BLaER1 (cell line): ENCODE measurements at regions not wholly inside any gene's neighbourhood (a gene's known extent, or its start where the extent isn't known, plus 50 kb on each side); places are given as distances from the start of the nearest gene placed in this dataset.
A peak's percentile ranks its signal among the peaks of the same experiment; 100 is the strongest.

Experiments used
- H3K27ac ChIP-seq: shearing (Covaris generic); formaldehyde crosslinking; 2 replicates; pipeline ENCODE4 v1.8.1; 2022
- H3K27me3 ChIP-seq: shearing (Covaris generic); formaldehyde crosslinking; 2 replicates; pipeline ENCODE4 v1.8.1; 2022
- H3K36me3 ChIP-seq: shearing (Covaris generic); formaldehyde crosslinking; 2 replicates; pipeline ENCODE4 v1.8.1; 2022
- H3K4me1 ChIP-seq: shearing (Covaris generic); formaldehyde crosslinking; 2 replicates; pipeline ENCODE4 v1.8.1; 2022
- H3K4me2 ChIP-seq: shearing (Covaris generic); formaldehyde crosslinking; 2 replicates; pipeline ENCODE4 v1.8.1; 2022
- H3K4me3 ChIP-seq: shearing (Covaris generic); formaldehyde crosslinking; 2 replicates; pipeline ENCODE4 v1.8.1; 2022
- H3K9ac ChIP-seq: shearing (Covaris generic); formaldehyde crosslinking; 2 replicates; pipeline ENCODE4 v1.8.1; 2022
- H3K9me3 ChIP-seq: shearing (Covaris generic); formaldehyde crosslinking; 2 replicates; pipeline ENCODE4 v1.8.1; 2022
- H4K20me1 ChIP-seq: shearing (Covaris generic); formaldehyde crosslinking; 2 replicates; pipeline ENCODE4 v1.8.1; 2022
- Cebpa-rat ChIP-seq: shearing (Covaris generic); IDR thresholded peaks from 2 replicates; pipeline ENCODE4 v1.8.1; 2022

- no peak for TF ChIP-seq Cebpa-rat
- Histone ChIP-seq H3K36me3 (no peaks in the 10 kb centered on the region), H3K4me3 (no peak overlapping the region), H3K4me1 (peaks cover 12% of the 10 kb centered on the region), H3K27me3 (peaks cover 87% of the 10 kb centered on the region), H3K9ac (no peak overlapping the region), H3K27ac (peak overlapping the region; percentile 19; the same call in 1 of the 2 replicates), H3K9me3 (peaks cover 4% of the 10 kb centered on the region; the same call in 1 of the 2 replicates), H3K4me2 (peak overlapping the region; percentile 32), H4K20me1 (no peaks in the 10 kb centered on the region)
Observed at GRCh38 chrX:42943051-42943974, 165.3 kb upstream of the PPP1R2C start.

- peaks cover 12% of the 10 kb centered on the region for H3K4me1 ChIP-seq
- H3K4me2 ChIP-seq = no peak overlapping the region
- H3K9me3 ChIP-seq = no peaks in the 10 kb centered on the region
- H4K20me1 ChIP-seq = no peaks in the 10 kb centered on the region
- no peak overlapping the region for H3K4me3 ChIP-seq
- no peak overlapping the region for H3K9ac ChIP-seq
- H3K27ac ChIP-seq = no peak overlapping the region
- TF ChIP-seq Cebpa-rat = no peak
- peaks cover 94% of the 10 kb centered on the region for H3K27me3 ChIP-seq
- H3K36me3 ChIP-seq = no peaks in the 10 kb centered on the region
Observed at GRCh38 chrX:42944381-42944998, 166.5 kb upstream of the PPP1R2C start.

- Histone ChIP-seq H4K20me1 (no peaks in the 10 kb centered on the region), H3K27me3 (peaks cover 91% of the 10 kb centered on the region), H3K36me3 (no peaks in the 10 kb centered on the region), H3K4me2 (no peak overlapping the region), H3K9me3 (no peaks in the 10 kb centered on the region), H3K4me1 (peaks cover 12% of the 10 kb centered on the region), H3K4me3 (no peak overlapping the region), H3K9ac (no peak overlapping the region), H3K27ac (no peak overlapping the region)
- no peak for TF ChIP-seq Cebpa-rat
Observed at GRCh38 chrX:42946544-42947194, 168.7 kb upstream of the PPP1R2C start.

- TF ChIP-seq Cebpa-rat = no peak
- Histone ChIP-seq H3K9me3 (no peaks in the 10 kb centered on the region), H3K27me3 (peaks cover 90% of the 10 kb centered on the region)
Observed at GRCh38 chrX:42948723-42949657, 171.0 kb upstream of the PPP1R2C start.

GRCh38 chrX:42951747-42952146 lies 173.8 kb upstream of the PPP1R2C start:
- Histone ChIP-seq H3K27ac (no peak overlapping the region), H3K27me3 (peaks cover 87% of the 10 kb centered on the region), H3K4me3 (no peak overlapping the region), H3K4me1 (no peaks in the 10 kb centered on the region), H3K9me3 (no peaks in the 10 kb centered on the region), H3K4me2 (no peak overlapping the region), H3K36me3 (no peaks in the 10 kb centered on the region), H4K20me1 (no peaks in the 10 kb centered on the region), H3K9ac (no peak overlapping the region)
- no peak for TF ChIP-seq Cebpa-rat

More at GRCh38 chrX:42948723-42949657, 171.0 kb upstream of the PPP1R2C start:
- Histone ChIP-seq H4K20me1 (no peaks in the 10 kb centered on the region), H3K9ac (no peak overlapping the region), H3K4me3 (no peak overlapping the region), H3K4me1 (no peaks in the 10 kb centered on the region), H3K4me2 (no peak overlapping the region), H3K36me3 (no peaks in the 10 kb centered on the region), H3K27ac (no peak overlapping the region)

GRCh38 chrX:42952621-42953020 lies 174.7 kb upstream of the PPP1R2C start:
- Histone ChIP-seq H3K9ac (no peak overlapping the region), H3K4me2 (no peak overlapping the region), H3K27ac (no peak overlapping the region), H4K20me1 (no peaks in the 10 kb centered on the region), H3K36me3 (no peaks in the 10 kb centered on the region), H3K27me3 (peaks cover 85% of the 10 kb centered on the region), H3K4me1 (no peaks in the 10 kb centered on the region), H3K4me3 (no peak overlapping the region), H3K9me3 (no peaks in the 10 kb centered on the region)
- TF ChIP-seq Cebpa-rat = no peak

GRCh38 chrX:42954880-42955279 lies 176.9 kb upstream of the PPP1R2C start:
- no peak overlapping the region for H3K27ac ChIP-seq
- peaks cover 76% of the 10 kb centered on the region for H3K27me3 ChIP-seq
- peaks cover 5% of the 10 kb centered on the region; the same call in 1 of the 2 replicates for H3K9me3 ChIP-seq
- H3K4me1 ChIP-seq = no peaks in the 10 kb centered on the region
- no peaks in the 10 kb centered on the region for H3K36me3 ChIP-seq
- no peak for TF ChIP-seq Cebpa-rat
- H3K4me2 ChIP-seq = no peak overlapping the region
- H3K4me3 ChIP-seq = no peak overlapping the region
- no peak overlapping the region for H3K9ac ChIP-seq
- H4K20me1 ChIP-seq = no peaks in the 10 kb centered on the region

GRCh38 chrX:42955349-42955748 lies 177.4 kb upstream of the PPP1R2C start:
- no peak overlapping the region for H3K9ac ChIP-seq
- H3K4me2 ChIP-seq = no peak overlapping the region
- H3K9me3 ChIP-seq = peaks cover 9% of the 10 kb centered on the region; the same call in 1 of the 2 replicates
- H4K20me1 ChIP-seq = no peaks in the 10 kb centered on the region
- H3K4me1 ChIP-seq = no peaks in the 10 kb centered on the region
- no peak for TF ChIP-seq Cebpa-rat
- H3K27ac ChIP-seq = no peak overlapping the region
- peaks cover 76% of the 10 kb centered on the region for H3K27me3 ChIP-seq
- no peak overlapping the region for H3K4me3 ChIP-seq
- no peaks in the 10 kb centered on the region for H3K36me3 ChIP-seq
